GM19395 (cell line): ENCODE measurements at regions not wholly inside any gene's neighbourhood (a gene's known extent, or its start where the extent isn't known, plus 50 kb on each side); places are given as distances from the start of the nearest gene placed in this dataset.

ENCODE experiments used
- ATAC-seq: cut with Tn5 transposase; IDR thresholded peaks from one replicate; pipeline ENCODE4 v1.9.1; 2021; ENCODE audit warnings: mild to moderate bottlenecking, moderate library complexity; ENCODE audit not compliant: unreplicated experiment

GRCh38 chr2:153802671-153803070 lies 69.1 kb upstream of the GALNT13 start:
- no peak for ATAC-seq

GRCh38 chr2:153808679-153809078 lies 63.0 kb upstream of the GALNT13 start:
- no peak for ATAC-seq

- no peak for ATAC-seq
These were observed 60.2 kb upstream of the GALNT13 start for GRCh38 chr2:153811516-153811915.

GRCh38 chr2:153812632-153813031 lies 59.1 kb upstream of the GALNT13 start:
- no peak for ATAC-seq

- ATAC-seq, result no peak
These were observed 53.5 kb upstream of the GALNT13 start for GRCh38 chr2:153818242-153818641.

GRCh38 chr2:153819074-153819473 lies 52.6 kb upstream of the GALNT13 start:
- no peak for ATAC-seq

GRCh38 chr2:153819501-153819900 lies 52.2 kb upstream of the GALNT13 start:
- no peak for ATAC-seq
